ENCODE measurements at regions not wholly inside any gene's neighbourhood (a gene's known extent, or its start where the extent isn't known, plus 50 kb on each side); places are given as distances from the start of the nearest gene placed in this dataset.
A peak's percentile ranks its signal among the peaks of the same experiment; 100 is the strongest.

GRCh38 chr15:91664224-91664836 is 189.2 kb upstream of the SLCO3A1 start:
- no peak overlapping the region for H3K56ac ChIP-seq (ENCODE audit: low read length)
- no peaks in the 10 kb centered on the region for H3K4me1 ChIP-seq (ENCODE audit: control insufficient read depth, low read depth, low read length)
- H2BK15ac ChIP-seq (replicated peaks; ENCODE audit: low read depth) = no peak overlapping the region
- H3K18ac ChIP-seq (ENCODE audit: low read length) = no peak overlapping the region
- H3K79me2 ChIP-seq (ENCODE audit: control insufficient read depth, insufficient read depth, low read length) = no peaks in the 10 kb centered on the region
- no peak overlapping the region for H3K4ac ChIP-seq (ENCODE audit: low read depth, low read length)
- H3K9ac ChIP-seq (ENCODE audit: low read length) = no peak overlapping the region
- H3K27me3 ChIP-seq (ENCODE audit: insufficient read depth, low read length, poor library complexity) = no peaks in the 10 kb centered on the region
- no peaks in the 10 kb centered on the region for H3K79me1 ChIP-seq (ENCODE audit: low read length)
- H4K8ac ChIP-seq (ENCODE audit: low read depth, low read length) = no peak overlapping the region
- DNase-seq = no peak
- H2AK5ac ChIP-seq (ENCODE audit: low read length) = no peak overlapping the region
- no peak overlapping the region for H3K27ac ChIP-seq (ENCODE audit: low read depth, low read length)
- WGBS (ENCODE audit: extremely low coverage, insufficient coverage, low lambda C conversion rate) = no CpG with 5 or more reads among the region's 6 CpGs
- no peaks in the 10 kb centered on the region for H3K36me3 ChIP-seq (ENCODE audit: control insufficient read depth, insufficient read depth, low read length)
- H3K23ac ChIP-seq (ENCODE audit: low read length) = no peak overlapping the region
- H3K4me2 ChIP-seq (ENCODE audit: low read length) = no peak overlapping the region
- no peak overlapping the region for H4K5ac ChIP-seq (ENCODE audit: low read length)
- H2BK5ac ChIP-seq (ENCODE audit: low read length) = no peak overlapping the region
- no peak overlapping the region for H3K4me3 ChIP-seq (ENCODE audit: low read length)
- no peak overlapping the region for H2BK120ac ChIP-seq (ENCODE audit: low read depth, low read length)

- Histone ChIP-seq H3K23ac (ENCODE audit: low read length) (no peak overlapping the region), H3K27me3 (ENCODE audit: insufficient read depth, low read length, poor library complexity) (no peaks in the 10 kb centered on the region), H3K27ac (ENCODE audit: low read depth, low read length) (no peak overlapping the region), H2BK120ac (ENCODE audit: low read depth, low read length) (no peak overlapping the region), H3K4me2 (ENCODE audit: low read length) (no peak overlapping the region), H3K18ac (ENCODE audit: low read length) (no peak overlapping the region), H2AK5ac (ENCODE audit: low read length) (no peak overlapping the region), H3K9ac (ENCODE audit: low read length) (no peak overlapping the region), H3K4me1 (ENCODE audit: control insufficient read depth, low read depth, low read length) (no peaks in the 10 kb centered on the region), H3K4me3 (ENCODE audit: low read length) (no peak overlapping the region), H4K8ac (ENCODE audit: low read depth, low read length) (no peak overlapping the region), H2BK15ac (replicated peaks; ENCODE audit: low read depth) (no peak overlapping the region), H3K79me1 (ENCODE audit: low read length) (no peaks in the 10 kb centered on the region), H4K5ac (ENCODE audit: low read length) (no peak overlapping the region), H3K36me3 (ENCODE audit: control insufficient read depth, insufficient read depth, low read length) (no peaks in the 10 kb centered on the region), H3K79me2 (ENCODE audit: control insufficient read depth, insufficient read depth, low read length) (no peaks in the 10 kb centered on the region), H2BK5ac (ENCODE audit: low read length) (no peak overlapping the region), H3K4ac (ENCODE audit: low read depth, low read length) (no peak overlapping the region), H3K56ac (ENCODE audit: low read length) (no peak overlapping the region)
- no CpG with 5 or more reads among the region's 4 CpGs for WGBS (ENCODE audit: extremely low coverage, insufficient coverage, low lambda C conversion rate)
- DNase-seq = no peak
Measured at GRCh38 chr15:91665212-91665611, 188.3 kb upstream of the SLCO3A1 start.

- Histone ChIP-seq H3K36me3 (ENCODE audit: control insufficient read depth, insufficient read depth, low read length) (no peaks in the 10 kb centered on the region), H2AK5ac (ENCODE audit: low read length) (no peak overlapping the region), H3K4me2 (ENCODE audit: low read length) (no peak overlapping the region), H2BK120ac (ENCODE audit: low read depth, low read length) (no peak overlapping the region), H3K4me1 (ENCODE audit: control insufficient read depth, low read depth, low read length) (no peaks in the 10 kb centered on the region), H3K4ac (ENCODE audit: low read depth, low read length) (no peak overlapping the region), H3K56ac (ENCODE audit: low read length) (no peak overlapping the region), H4K8ac (ENCODE audit: low read depth, low read length) (no peak overlapping the region), H3K4me3 (ENCODE audit: low read length) (no peak overlapping the region), H2BK5ac (ENCODE audit: low read length) (no peak overlapping the region), H4K5ac (ENCODE audit: low read length) (no peak overlapping the region), H3K9ac (ENCODE audit: low read length) (no peak overlapping the region), H3K23ac (ENCODE audit: low read length) (no peak overlapping the region), H3K79me1 (ENCODE audit: low read length) (no peaks in the 10 kb centered on the region), H3K27ac (ENCODE audit: low read depth, low read length) (no peak overlapping the region), H2BK15ac (replicated peaks; ENCODE audit: low read depth) (no peak overlapping the region), H3K18ac (ENCODE audit: low read length) (no peak overlapping the region), H3K79me2 (ENCODE audit: control insufficient read depth, insufficient read depth, low read length) (no peaks in the 10 kb centered on the region), H3K27me3 (ENCODE audit: insufficient read depth, low read length, poor library complexity) (no peaks in the 10 kb centered on the region)
- peak; percentile 16 for DNase-seq
- WGBS (ENCODE audit: extremely low coverage, insufficient coverage, low lambda C conversion rate) = no CpG with 5 or more reads among the region's 1 CpG
Measured at GRCh38 chr15:91668370-91668769, 185.1 kb upstream of the SLCO3A1 start.

- no peak overlapping the region for H3K4me3 ChIP-seq (ENCODE audit: low read length)
- H3K56ac ChIP-seq (ENCODE audit: low read length) = no peak overlapping the region
- WGBS (ENCODE audit: extremely low coverage, insufficient coverage, low lambda C conversion rate) = no CpG with 5 or more reads among the region's 2 CpGs
- no peak overlapping the region for H3K4me2 ChIP-seq (ENCODE audit: low read length)
- H3K27ac ChIP-seq (ENCODE audit: low read depth, low read length) = no peak overlapping the region
- no peak overlapping the region for H2AK5ac ChIP-seq (ENCODE audit: low read length)
- no peaks in the 10 kb centered on the region for H3K79me2 ChIP-seq (ENCODE audit: control insufficient read depth, insufficient read depth, low read length)
- H2BK5ac ChIP-seq (ENCODE audit: low read length) = no peak overlapping the region
- H3K4ac ChIP-seq (ENCODE audit: low read depth, low read length) = no peak overlapping the region
- no peaks in the 10 kb centered on the region for H3K4me1 ChIP-seq (ENCODE audit: control insufficient read depth, low read depth, low read length)
- no peaks in the 10 kb centered on the region for H3K27me3 ChIP-seq (ENCODE audit: insufficient read depth, low read length, poor library complexity)
- DNase-seq = no peak
- no peak overlapping the region for H3K23ac ChIP-seq (ENCODE audit: low read length)
- no peak overlapping the region for H4K8ac ChIP-seq (ENCODE audit: low read depth, low read length)
- no peaks in the 10 kb centered on the region for H3K79me1 ChIP-seq (ENCODE audit: low read length)
- H4K5ac ChIP-seq (ENCODE audit: low read length) = no peak overlapping the region
- H3K18ac ChIP-seq (ENCODE audit: low read length) = no peak overlapping the region
- no peak overlapping the region for H3K9ac ChIP-seq (ENCODE audit: low read length)
- H2BK15ac ChIP-seq (replicated peaks; ENCODE audit: low read depth) = no peak overlapping the region
- H2BK120ac ChIP-seq (ENCODE audit: low read depth, low read length) = no peak overlapping the region
- no peaks in the 10 kb centered on the region for H3K36me3 ChIP-seq (ENCODE audit: control insufficient read depth, insufficient read depth, low read length)
Measured at GRCh38 chr15:91670108-91670507, 183.4 kb upstream of the SLCO3A1 start.

GRCh38 chr15:91678003-91678402 is 175.5 kb upstream of the SLCO3A1 start:
- no peak for DNase-seq
- WGBS (ENCODE audit: extremely low coverage, insufficient coverage, low lambda C conversion rate) = no CpG with 5 or more reads among the region's 2 CpGs

GRCh38 chr15:91679447-91679846 is 174.1 kb upstream of the SLCO3A1 start:
- Histone ChIP-seq H3K18ac (ENCODE audit: low read length) (no peak overlapping the region), H3K4me3 (ENCODE audit: low read length) (no peak overlapping the region), H2BK120ac (ENCODE audit: low read depth, low read length) (no peak overlapping the region), H3K4ac (ENCODE audit: low read depth, low read length) (no peak overlapping the region), H3K79me2 (ENCODE audit: control insufficient read depth, insufficient read depth, low read length) (no peaks in the 10 kb centered on the region), H3K9ac (ENCODE audit: low read length) (no peak overlapping the region), H4K5ac (ENCODE audit: low read length) (no peak overlapping the region), H2BK5ac (ENCODE audit: low read length) (no peak overlapping the region), H2AK5ac (ENCODE audit: low read length) (no peak overlapping the region), H4K8ac (ENCODE audit: low read depth, low read length) (no peak overlapping the region), H3K23ac (ENCODE audit: low read length) (no peak overlapping the region), H3K4me1 (ENCODE audit: control insufficient read depth, low read depth, low read length) (no peaks in the 10 kb centered on the region), H3K56ac (ENCODE audit: low read length) (no peak overlapping the region), H3K79me1 (ENCODE audit: low read length) (no peaks in the 10 kb centered on the region), H3K27ac (ENCODE audit: low read depth, low read length) (no peak overlapping the region), H3K36me3 (ENCODE audit: control insufficient read depth, insufficient read depth, low read length) (no peaks in the 10 kb centered on the region), H3K27me3 (ENCODE audit: insufficient read depth, low read length, poor library complexity) (no peaks in the 10 kb centered on the region), H3K4me2 (ENCODE audit: low read length) (no peak overlapping the region), H2BK15ac (replicated peaks; ENCODE audit: low read depth) (no peak overlapping the region)
- DNase-seq = no peak
- no CpG with 5 or more reads among the region's 2 CpGs for WGBS (ENCODE audit: extremely low coverage, insufficient coverage, low lambda C conversion rate)

More at GRCh38 chr15:91678003-91678402, 175.5 kb upstream of the SLCO3A1 start:
- H3K4ac ChIP-seq (ENCODE audit: low read depth, low read length) = no peak overlapping the region
- no peaks in the 10 kb centered on the region for H3K4me1 ChIP-seq (ENCODE audit: control insufficient read depth, low read depth, low read length)
- no peaks in the 10 kb centered on the region for H3K79me1 ChIP-seq (ENCODE audit: low read length)
- no peak overlapping the region for H3K27ac ChIP-seq (ENCODE audit: low read depth, low read length)
- H2BK15ac ChIP-seq (replicated peaks; ENCODE audit: low read depth) = no peak overlapping the region
- H3K9ac ChIP-seq (ENCODE audit: low read length) = no peak overlapping the region
- no peak overlapping the region for H3K4me2 ChIP-seq (ENCODE audit: low read length)
- no peak overlapping the region for H2BK5ac ChIP-seq (ENCODE audit: low read length)
- no peak overlapping the region for H4K5ac ChIP-seq (ENCODE audit: low read length)
- H3K36me3 ChIP-seq (ENCODE audit: control insufficient read depth, insufficient read depth, low read length) = no peaks in the 10 kb centered on the region
- no peak overlapping the region for H4K8ac ChIP-seq (ENCODE audit: low read depth, low read length)
- no peak overlapping the region for H3K23ac ChIP-seq (ENCODE audit: low read length)
- H3K27me3 ChIP-seq (ENCODE audit: insufficient read depth, low read length, poor library complexity) = no peaks in the 10 kb centered on the region
- H3K79me2 ChIP-seq (ENCODE audit: control insufficient read depth, insufficient read depth, low read length) = no peaks in the 10 kb centered on the region
- H3K18ac ChIP-seq (ENCODE audit: low read length) = no peak overlapping the region
- H3K56ac ChIP-seq (ENCODE audit: low read length) = no peak overlapping the region
- no peak overlapping the region for H3K4me3 ChIP-seq (ENCODE audit: low read length)
- H2AK5ac ChIP-seq (ENCODE audit: low read length) = no peak overlapping the region
- H2BK120ac ChIP-seq (ENCODE audit: low read depth, low read length) = no peak overlapping the region
